ENCODE measurements at regions not wholly inside any gene's neighbourhood (a gene's known extent, or its start where the extent isn't known, plus 50 kb on each side); places are given as distances from the start of the nearest gene placed in this dataset.

- no peaks in the 10 kb centered on the region for H3K36me3 ChIP-seq
- DNase-seq: no peak
- H3K27ac ChIP-seq: no peak overlapping the region
- intact Hi-C loops (cut with DNase I; ENCODE audit: low total_unique reads): no loop called here
- no peak overlapping the region for H3K4me3 ChIP-seq
- no peaks in the 10 kb centered on the region for H3K4me1 ChIP-seq
- no peak for TF ChIP-seq CTCF (IDR thresholded peaks at IDR 0.05)
- TF ChIP-seq POLR2A (IDR thresholded peaks at IDR 0.05): no peak
- no peaks in the 10 kb centered on the region for H3K9me3 ChIP-seq
- H3K27me3 ChIP-seq: no peaks in the 10 kb centered on the region
Observed at GRCh38 chr16:63830061-63830460, 1291.8 kb downstream of the CDH11 start.

GRCh38 chr16:63822818-63823217 is 1299.0 kb downstream of the CDH11 start:
- Histone ChIP-seq H3K27ac (no peak overlapping the region), H3K27me3 (no peaks in the 10 kb centered on the region), H3K36me3 (no peaks in the 10 kb centered on the region), H3K4me1 (no peaks in the 10 kb centered on the region), H3K9me3 (no peaks in the 10 kb centered on the region), H3K4me3 (no peak overlapping the region)
- DNase-seq: no peak
- intact Hi-C loops (cut with DNase I; ENCODE audit: low total_unique reads): no loop called here
- TF ChIP-seq POLR2A (IDR thresholded peaks at IDR 0.05): no peak
- no peak for TF ChIP-seq CTCF (IDR thresholded peaks at IDR 0.05)

- Histone ChIP-seq H3K9me3 (no peaks in the 10 kb centered on the region), H3K4me1 (no peaks in the 10 kb centered on the region), H3K27ac (no peak overlapping the region), H3K27me3 (no peaks in the 10 kb centered on the region), H3K36me3 (no peaks in the 10 kb centered on the region), H3K4me3 (no peak overlapping the region)
- DNase-seq: no peak
- intact Hi-C loops (cut with DNase I; ENCODE audit: low total_unique reads): no loop called here
- no peak for TF ChIP-seq CTCF (IDR thresholded peaks at IDR 0.05)
- TF ChIP-seq POLR2A (IDR thresholded peaks at IDR 0.05): no peak
Observed at GRCh38 chr16:63816276-63816675, 1305.6 kb downstream of the CDH11 start.

GRCh38 chr16:63813862-63814261 is 1308.0 kb downstream of the CDH11 start:
- no peak for DNase-seq
- Histone ChIP-seq H3K4me3 (no peak overlapping the region), H3K36me3 (no peaks in the 10 kb centered on the region), H3K4me1 (no peaks in the 10 kb centered on the region), H3K27me3 (no peaks in the 10 kb centered on the region), H3K27ac (no peak overlapping the region), H3K9me3 (no peaks in the 10 kb centered on the region)
- intact Hi-C loops (cut with DNase I; ENCODE audit: low total_unique reads): no loop called here
- TF ChIP-seq CTCF (IDR thresholded peaks at IDR 0.05): no peak
- TF ChIP-seq POLR2A (IDR thresholded peaks at IDR 0.05): no peak

GRCh38 chr16:63808730-63809129 is 1313.1 kb downstream of the CDH11 start:
- Histone ChIP-seq H3K27ac (no peak overlapping the region), H3K27me3 (no peaks in the 10 kb centered on the region), H3K9me3 (no peaks in the 10 kb centered on the region), H3K36me3 (no peaks in the 10 kb centered on the region), H3K4me3 (no peak overlapping the region), H3K4me1 (no peaks in the 10 kb centered on the region)
- no peak for DNase-seq
- intact Hi-C loops (cut with DNase I; ENCODE audit: low total_unique reads): no loop called here
- TF ChIP-seq POLR2A (IDR thresholded peaks at IDR 0.05): no peak
- no peak for TF ChIP-seq CTCF (IDR thresholded peaks at IDR 0.05)

All from uterus (tissue), 3 donors.